SU-DHL-6 (cell line): ENCODE measurements at regions not wholly inside any gene's neighbourhood (a gene's known extent, or its start where the extent isn't known, plus 50 kb on each side); places are given as distances from the start of the nearest gene placed in this dataset.

Experiments
- H2AFZ ChIP-seq: fragments of 200-600 bp; sonication (generic); 2 replicates; pipeline ENCODE4 v1.6.1; 2014; ENCODE audit warnings: low read depth, mild to moderate bottlenecking, moderate library complexity, mixed read lengths, antibody characterized with exemption, low read length; ENCODE audit not compliant: severe bottlenecking
- H3F3A ChIP-seq: fragments of 200-600 bp; shearing (Covaris generic); 2 replicates; pipeline ENCODE4 v1.6.0; 2016; ENCODE audit warnings: antibody characterized with exemption, mild to moderate bottlenecking; ENCODE audit not compliant: insufficient read depth
- H3K27ac ChIP-seq: fragments of 200-600 bp; sonication (generic); 2 replicates; pipeline ENCODE4 v1.5.1; 2016; ENCODE audit warnings: low read depth, mild to moderate bottlenecking, low read length, moderate library complexity, mixed read lengths
- H3K27me3 ChIP-seq: fragments of 200-600 bp; sonication (generic), shearing (Covaris generic); 2 replicates; pipeline ENCODE4 v1.6.0; 2014; ENCODE audit warnings: mild to moderate bottlenecking, low read length
- H3K36me3 ChIP-seq: fragments of 200-600 bp; sonication (generic); 2 replicates; pipeline ENCODE4 v1.6.1; 2014; ENCODE audit warnings: mild to moderate bottlenecking, low read length, mixed read lengths
- H3K4me2 ChIP-seq: fragments of 300-600, 200-600 bp; shearing (Covaris generic), sonication (generic); 2 replicates; pipeline ENCODE4 v1.6.0; 2014; ENCODE audit warnings: low read length, low read depth, mild to moderate bottlenecking; ENCODE audit not compliant: poor library complexity, severe bottlenecking
- H3K4me3 ChIP-seq: fragments of 200-600 bp; sonication (generic); 2 replicates; pipeline ENCODE4 v1.5.1; 2014; ENCODE audit warnings: antibody characterized with exemption, low read length, mild to moderate bottlenecking, mixed read lengths; ENCODE audit not compliant: insufficient read depth, poor library complexity, severe bottlenecking
- H3K79me2 ChIP-seq: fragments of 200-600 bp; sonication (generic); 2 replicates; pipeline ENCODE4 v1.6.1; 2014; ENCODE audit warnings: mild to moderate bottlenecking, low read length, moderate library complexity; ENCODE audit not compliant: insufficient read depth
- H3K9ac ChIP-seq: fragments of 200-600 bp; sonication (generic); 2 replicates; pipeline ENCODE4 v1.7.0; 2014; ENCODE audit warnings: mild to moderate bottlenecking, low read length
- H3K9me2 ChIP-seq: fragments of 200-600 bp; sonication (generic); replicated peaks from 2 replicates; pipeline ENCODE4 v1.6.1; 2014; ENCODE audit warnings: low read length; ENCODE audit not compliant: insufficient read depth
- H3K9me3 ChIP-seq: fragments of 200-600 bp; sonication (generic); 2 replicates; pipeline ENCODE4 v1.6.1; 2014; ENCODE audit warnings: low read length, mixed read lengths; ENCODE audit not compliant: insufficient read depth
- H4K20me1 ChIP-seq: fragments of 200-600 bp; sonication (generic); 2 replicates; pipeline ENCODE4 v1.6.1; 2014; ENCODE audit warnings: low read depth, mild to moderate bottlenecking, antibody characterized with exemption, low read length, moderate library complexity, mixed read lengths
- EZH2phosphoT487 ChIP-seq: fragments of 200-600 bp; sonication (generic), shearing (Covaris generic); conservative IDR thresholded peaks from 2 replicates; pipeline ENCODE4 v1.6.1; 2018; ENCODE audit warnings: mild to moderate bottlenecking, antibody characterized with exemption, low read length, moderate library complexity, mixed read lengths
- TF ChIP-seq, protein P1 (sequence below): fragments of 200-600 bp; sonication (generic); IDR thresholded peaks from one replicate; pipeline ENCODE4 v1.5.1; 2017; ENCODE audit warnings: antibody characterized with exemption, mild to moderate bottlenecking, low read length, moderate library complexity; ENCODE audit not compliant: insufficient read depth, poor library complexity, severe bottlenecking

DNA sequence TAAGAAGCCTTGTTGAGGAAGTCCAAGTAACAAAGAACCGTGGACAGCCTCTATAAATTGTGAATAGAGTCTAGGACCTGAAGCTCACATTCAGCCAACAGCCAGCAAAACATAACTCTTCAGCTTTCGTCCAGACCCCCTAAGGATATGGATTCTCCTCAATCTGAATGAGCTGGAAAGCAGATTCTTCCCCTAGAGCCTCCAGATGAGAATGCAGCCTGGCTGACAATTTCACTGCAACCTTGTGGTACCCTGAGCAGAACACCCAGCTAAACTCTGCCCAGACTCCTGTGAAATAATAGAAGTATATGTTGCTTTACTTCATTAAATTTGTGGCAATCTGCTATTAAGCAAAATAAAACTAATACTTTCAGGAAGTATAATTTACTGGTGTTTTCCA is 483.5 kb upstream of the SLC8A1 start:
- TF ChIP-seq EZH2phosphoT487 = no peak
- TF ChIP-seq, protein P1, sequence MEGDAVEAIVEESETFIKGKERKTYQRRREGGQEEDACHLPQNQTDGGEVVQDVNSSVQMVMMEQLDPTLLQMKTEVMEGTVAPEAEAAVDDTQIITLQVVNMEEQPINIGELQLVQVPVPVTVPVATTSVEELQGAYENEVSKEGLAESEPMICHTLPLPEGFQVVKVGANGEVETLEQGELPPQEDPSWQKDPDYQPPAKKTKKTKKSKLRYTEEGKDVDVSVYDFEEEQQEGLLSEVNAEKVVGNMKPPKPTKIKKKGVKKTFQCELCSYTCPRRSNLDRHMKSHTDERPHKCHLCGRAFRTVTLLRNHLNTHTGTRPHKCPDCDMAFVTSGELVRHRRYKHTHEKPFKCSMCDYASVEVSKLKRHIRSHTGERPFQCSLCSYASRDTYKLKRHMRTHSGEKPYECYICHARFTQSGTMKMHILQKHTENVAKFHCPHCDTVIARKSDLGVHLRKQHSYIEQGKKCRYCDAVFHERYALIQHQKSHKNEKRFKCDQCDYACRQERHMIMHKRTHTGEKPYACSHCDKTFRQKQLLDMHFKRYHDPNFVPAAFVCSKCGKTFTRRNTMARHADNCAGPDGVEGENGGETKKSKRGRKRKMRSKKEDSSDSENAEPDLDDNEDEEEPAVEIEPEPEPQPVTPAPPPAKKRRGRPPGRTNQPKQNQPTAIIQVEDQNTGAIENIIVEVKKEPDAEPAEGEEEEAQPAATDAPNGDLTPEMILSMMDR = no peak
- Histone ChIP-seq H3K9me2 (no peaks in the 10 kb centered on the region), H3K27me3 (no peaks in the 10 kb centered on the region), H3K36me3 (no peaks in the 10 kb centered on the region), H3K4me2 (no peak overlapping the region), H3K27ac (no peak overlapping the region), H3K9me3 (no peaks in the 10 kb centered on the region), H3K9ac (no peak overlapping the region), H4K20me1 (no peaks in the 10 kb centered on the region), H3K4me3 (no peak overlapping the region), H3F3A (no peaks in the 10 kb centered on the region), H3K79me2 (no peaks in the 10 kb centered on the region), H2AFZ (no peak overlapping the region)

DNA sequence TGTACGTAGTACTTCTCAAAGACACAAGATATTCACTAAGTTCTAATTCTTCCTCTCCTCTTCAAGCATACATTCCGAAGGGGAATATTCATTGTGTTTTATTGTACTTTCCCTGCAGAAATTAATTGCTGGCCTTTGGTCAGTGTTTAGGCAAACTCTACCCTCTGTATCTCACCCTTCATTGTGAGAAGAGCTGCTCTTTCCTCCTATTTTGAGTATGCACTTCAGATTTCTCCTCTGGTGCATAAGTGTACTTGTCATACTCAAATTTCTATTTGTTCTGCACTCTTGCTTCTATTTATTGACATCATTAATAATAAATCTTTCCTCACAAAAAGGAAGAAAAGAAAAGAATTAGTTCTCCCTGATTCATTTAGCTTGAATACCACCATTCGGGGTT is 485.4 kb upstream of the SLC8A1 start:
- H4K20me1 ChIP-seq = no peaks in the 10 kb centered on the region
- no peaks in the 10 kb centered on the region for H3K79me2 ChIP-seq
- no peak overlapping the region for H3K9ac ChIP-seq
- no peaks in the 10 kb centered on the region for H3K36me3 ChIP-seq
- no peak overlapping the region for H3K4me3 ChIP-seq
- H3K9me3 ChIP-seq = no peaks in the 10 kb centered on the region
- TF ChIP-seq EZH2phosphoT487 = no peak
- TF ChIP-seq, protein P1 = no peak
- no peak overlapping the region for H2AFZ ChIP-seq
- no peak overlapping the region for H3K27ac ChIP-seq
- H3F3A ChIP-seq = no peaks in the 10 kb centered on the region
- no peak overlapping the region for H3K4me2 ChIP-seq
- no peaks in the 10 kb centered on the region for H3K9me2 ChIP-seq
- H3K27me3 ChIP-seq = no peaks in the 10 kb centered on the region

- Histone ChIP-seq H3F3A (no peaks in the 10 kb centered on the region), H3K4me3 (no peak overlapping the region), H3K9me2 (no peaks in the 10 kb centered on the region), H3K4me2 (no peak overlapping the region), H3K9me3 (no peaks in the 10 kb centered on the region), H3K79me2 (no peaks in the 10 kb centered on the region), H3K9ac (no peak overlapping the region), H3K36me3 (no peaks in the 10 kb centered on the region), H3K27ac (no peak overlapping the region), H4K20me1 (no peaks in the 10 kb centered on the region), H2AFZ (no peak overlapping the region), H3K27me3 (no peaks in the 10 kb centered on the region)
- no peak for TF ChIP-seq EZH2phosphoT487
- TF ChIP-seq, protein P1 = no peak
These were observed 501.5 kb upstream of the SLC8A1 start for GRCh38 chr2:40953341-40953740.
